Gastroesophageal sphincter (tissue), 4 donors: ENCODE measurements at regions not wholly inside any gene's neighbourhood (a gene's known extent, or its start where the extent isn't known, plus 50 kb on each side); places are given as distances from the start of the nearest gene placed in this dataset.

Source experiments
- small RNA-seq, 4 donors: library from RNA; depleted of rRNA; stranded (forward); fragments of <200 nt; gene quantifications; one replicate each; pipeline ENCODE3, GENCODE V24; 2016

Small RNAs in the stretch of these regions (small RNA-seq; reads per million reads assigned to genes)
- 1.1 to 40.3 (median 6.0) reads per million in 4 donors for gene MIR184
